ENCODE measurements at regions not wholly inside any gene's neighbourhood (a gene's known extent, or its start where the extent isn't known, plus 50 kb on each side); places are given as distances from the start of the nearest gene placed in this dataset.

DNA sequence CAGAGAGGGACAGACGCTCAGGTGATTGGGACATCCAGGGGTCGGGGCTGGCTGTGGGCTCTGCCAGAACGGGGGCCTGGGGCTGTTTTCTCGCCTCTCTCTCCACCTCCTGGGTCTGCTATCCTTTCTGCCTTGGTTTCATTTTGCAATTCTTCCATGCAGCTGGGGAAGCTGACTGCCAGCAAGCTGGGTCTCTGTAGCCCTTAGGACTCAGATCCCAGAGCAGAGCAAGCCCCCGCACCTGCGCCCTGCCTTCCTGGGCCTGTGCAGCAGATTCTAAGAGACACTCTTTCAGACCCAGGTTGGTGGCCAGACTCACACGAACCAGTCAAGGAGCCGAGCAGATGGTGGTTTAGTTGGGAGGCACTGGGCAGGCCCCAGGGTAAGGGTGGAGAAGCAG lies 59.1 kb upstream of the GRPEL1 start:
- TF ChIP-seq CTCF (IDR thresholded peaks at IDR 0.05) (no peak), POLR2A (IDR thresholded peaks at IDR 0.05) (no peak), POLR2AphosphoS5 (IDR thresholded peaks at IDR 0.05) (no peak)

All from gastroesophageal sphincter (tissue), 3 donors.